Ishikawa (cell line): ENCODE measurements at regions not wholly inside any gene's neighbourhood (a gene's known extent, or its start where the extent isn't known, plus 50 kb on each side); places are given as distances from the start of the nearest gene placed in this dataset.
A peak's percentile ranks its signal among the peaks of the same experiment; 100 is the strongest.

Source experiments
- CEBPB ChIP-seq: IDR thresholded peaks from 2 replicates; pipeline ENCODE4 v1.6.1; 2012
- CREB1 ChIP-seq: IDR thresholded peaks from 2 replicates; pipeline ENCODE4 v1.6.1; 2012; ENCODE audit warnings: low read depth
- EGR1 ChIP-seq: IDR thresholded peaks from 2 replicates; pipeline ENCODE4 v1.6.1; 2012
- EP300 ChIP-seq: IDR thresholded peaks from 2 replicates; pipeline ENCODE4 v1.6.1; 2012; ENCODE audit warnings: borderline replicate concordance
- FOXM1 ChIP-seq: IDR thresholded peaks from 2 replicates; pipeline ENCODE4 v1.6.1; 2012; ENCODE audit warnings: low read depth, borderline replicate concordance
- MAX ChIP-seq: IDR thresholded peaks from 2 replicates; pipeline ENCODE4 v1.6.1; 2012
- NFIC ChIP-seq: IDR thresholded peaks from 2 replicates; pipeline ENCODE4 v1.6.1; 2012
- RAD21 ChIP-seq: IDR thresholded peaks from 2 replicates; pipeline ENCODE4 v1.6.1; 2012; ENCODE audit warnings: low read depth
- REST ChIP-seq: IDR thresholded peaks from 2 replicates; pipeline ENCODE4 v1.6.1; 2012; ENCODE audit warnings: low read depth, mild to moderate bottlenecking
- TAF1 ChIP-seq: IDR thresholded peaks from 2 replicates; pipeline ENCODE4 v1.6.1; 2012; ENCODE audit warnings: low read depth, mild to moderate bottlenecking
- TCF12 ChIP-seq: IDR thresholded peaks from 2 replicates; pipeline ENCODE4 v1.6.1; 2012; ENCODE audit warnings: low read depth
- TEAD4 ChIP-seq: IDR thresholded peaks from 2 replicates; pipeline ENCODE4 v1.6.1; 2012
- USF1 ChIP-seq: IDR thresholded peaks from 2 replicates; pipeline ENCODE4 v1.6.1; 2012
- YY1 ChIP-seq: IDR thresholded peaks from 2 replicates; pipeline ENCODE4 v1.6.1; 2012; ENCODE audit warnings: low read depth
- ZBTB7A ChIP-seq: IDR thresholded peaks from 2 replicates; pipeline ENCODE4 v1.6.1; 2012; ENCODE audit warnings: low read depth

GRCh38 chr7:119252962-119253361, 1020.0 kb upstream of the KCND2 start:
- TF ChIP-seq TAF1 (no peak), YY1 (no peak)

GRCh38 chr7:119254742-119255141, 1018.2 kb upstream of the KCND2 start:
- TF ChIP-seq CREB1 = no peak
- TF ChIP-seq CEBPB = no peak

GRCh38 chr7:119256001-119256400, 1017.0 kb upstream of the KCND2 start:
- TF ChIP-seq USF1 = no peak
- TF ChIP-seq CREB1 = no peak
- no peak for TF ChIP-seq TAF1
- TF ChIP-seq EGR1 = no peak
- TF ChIP-seq TEAD4 = no peak
- no peak for TF ChIP-seq TCF12

- TF ChIP-seq USF1 (no peak), FOXM1 (no peak), NFIC (no peak), EGR1 (no peak), MAX (no peak), EP300 (no peak), TCF12 (no peak), CEBPB (no peak), TAF1 (no peak), TEAD4 (no peak), REST (no peak), ZBTB7A (no peak), RAD21 (no peak), YY1 (no peak), CREB1 (no peak)
These were observed 1016.4 kb upstream of the KCND2 start for GRCh38 chr7:119256446-119257131.

- no peak for TF ChIP-seq EGR1
- TF ChIP-seq RAD21 = peak; percentile 66
These were observed 1002.9 kb upstream of the KCND2 start for GRCh38 chr7:119270045-119270464.

- TF ChIP-seq TAF1 (no peak), EGR1 (no peak), ZBTB7A (no peak), YY1 (no peak), REST (no peak), TCF12 (no peak), NFIC (no peak), TEAD4 (no peak), CREB1 (no peak), USF1 (no peak), MAX (no peak), CEBPB (no peak), EP300 (no peak), RAD21 (no peak), FOXM1 (no peak)
These were observed 1002.3 kb upstream of the KCND2 start for GRCh38 chr7:119270644-119271043.
